ENCODE measurements at regions not wholly inside any gene's neighbourhood (a gene's known extent, or its start where the extent isn't known, plus 50 kb on each side); places are given as distances from the start of the nearest gene placed in this dataset.

DNA sequence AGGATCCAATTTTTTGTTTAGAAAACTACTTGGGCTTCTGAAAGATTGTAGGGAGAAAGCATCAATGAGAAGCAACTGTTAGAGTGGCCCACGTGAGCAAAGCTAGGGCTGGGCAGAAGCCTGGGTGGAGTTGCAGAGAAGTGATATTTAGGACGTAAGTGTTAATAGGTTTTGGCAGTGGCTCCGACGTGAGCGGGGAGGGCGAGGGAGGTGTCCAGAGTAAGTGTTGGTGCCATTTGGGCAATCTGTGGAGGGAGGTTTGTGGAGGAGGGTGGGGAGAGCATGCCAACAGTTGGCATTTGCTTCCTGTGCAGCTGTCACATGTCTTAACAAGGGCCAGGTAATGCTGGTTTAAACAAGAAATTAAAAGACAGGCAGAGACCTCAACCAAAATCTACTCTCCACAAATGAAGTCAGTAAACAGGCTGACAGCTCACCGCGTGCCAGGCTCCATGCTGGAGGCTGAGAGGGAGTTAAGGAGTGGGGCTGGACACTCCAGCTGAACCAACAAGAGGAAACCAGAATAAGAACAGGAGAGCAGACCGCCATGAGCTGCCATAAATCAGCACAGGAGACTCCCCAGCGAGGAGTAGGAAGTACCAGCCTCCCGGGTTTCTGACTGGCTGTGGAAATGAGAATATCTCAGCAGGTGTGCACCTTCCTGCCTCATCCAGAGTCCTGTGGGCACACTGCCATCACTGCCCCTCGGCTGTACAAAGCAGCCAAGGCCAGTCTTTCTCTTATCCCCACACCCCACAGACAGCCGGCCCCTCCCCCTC is 232.6 kb downstream of the ABHD5 start:
- ChIA-PET POLR2A (no interaction called here), CTCF (no interaction called here)
- Mint-ChIP-seq H3K9me3 (peaks cover 0 to 5% (median 2%) of the 10 kb centered on the region in 5 donors), H3K4me1 (no peaks in the 10 kb centered on the region), H3K36me3 (no peaks in the 10 kb centered on the region), H3K4me3 (no peak overlapping the region), H3K27me3 (peaks cover 22 to 61% of the 10 kb centered on the region in 2 donors), H3K27ac (peak overlapping the region in 1 of 8 donors; percentile 1)
- Histone ChIP-seq H3K4me3 (ENCODE audit: low read length) (no peak overlapping the region), H3K27ac (ENCODE audit: low read depth, low read length) (no peak overlapping the region), H3K4me1 (ENCODE audit: insufficient read depth, low read length) (no peaks in the 10 kb centered on the region), H3K9me3 (ENCODE audit: low read length) (no peaks in the 10 kb centered on the region), H3K27me3 (ENCODE audit: insufficient read depth, low read length, poor library complexity, severe bottlenecking) (peaks cover 12% of the 10 kb centered on the region), H3K36me3 (ENCODE audit: insufficient read depth, low read length) (no peaks in the 10 kb centered on the region)
- no peak for DNase-seq

DNA sequence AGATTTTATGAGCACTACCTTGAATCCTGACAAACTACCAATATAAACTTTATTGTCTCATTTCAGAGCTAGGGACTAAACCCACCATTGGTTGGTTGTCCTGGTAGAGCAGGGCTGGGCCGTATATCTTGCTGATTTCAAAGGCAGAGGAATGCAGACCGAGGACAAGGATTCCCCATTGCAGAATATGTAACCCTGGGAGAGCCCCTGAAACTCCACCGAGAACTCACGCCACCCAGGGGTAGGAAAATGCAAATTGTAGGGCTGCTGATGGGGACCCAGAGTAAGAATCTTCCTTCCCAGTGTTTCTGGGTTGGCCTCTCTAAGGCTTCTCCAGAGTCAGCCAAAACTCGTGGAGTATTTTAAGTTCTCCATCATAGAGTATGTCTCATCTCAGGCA is 235.3 kb downstream of the ABHD5 start:
- no peaks in the 10 kb centered on the region for H3K36me3 Mint-ChIP-seq
- H3K4me1 ChIP-seq (ENCODE audit: insufficient read depth, low read length): no peaks in the 10 kb centered on the region
- H3K4me3 ChIP-seq (ENCODE audit: low read length): no peak overlapping the region
- no peaks in the 10 kb centered on the region for H3K9me3 ChIP-seq (ENCODE audit: low read length)
- H3K27me3 Mint-ChIP-seq: peaks cover 24 to 51% of the 10 kb centered on the region in 2 donors
- H3K9me3 Mint-ChIP-seq: peaks cover 0 to 3% (median 0%) of the 10 kb centered on the region in 5 donors
- H3K27me3 ChIP-seq (ENCODE audit: insufficient read depth, low read length, poor library complexity, severe bottlenecking): peaks cover 12% of the 10 kb centered on the region
- H3K4me1 Mint-ChIP-seq: no peaks in the 10 kb centered on the region
- no peak overlapping the region for H3K27ac Mint-ChIP-seq
- no peak overlapping the region for H3K4me3 Mint-ChIP-seq
- DNase-seq: no peak
- CTCF ChIA-PET: no interaction called here
- POLR2A ChIA-PET: no interaction called here
- no peak overlapping the region for H3K27ac ChIP-seq (ENCODE audit: low read depth, low read length)
- H3K36me3 ChIP-seq (ENCODE audit: insufficient read depth, low read length): no peaks in the 10 kb centered on the region

DNA sequence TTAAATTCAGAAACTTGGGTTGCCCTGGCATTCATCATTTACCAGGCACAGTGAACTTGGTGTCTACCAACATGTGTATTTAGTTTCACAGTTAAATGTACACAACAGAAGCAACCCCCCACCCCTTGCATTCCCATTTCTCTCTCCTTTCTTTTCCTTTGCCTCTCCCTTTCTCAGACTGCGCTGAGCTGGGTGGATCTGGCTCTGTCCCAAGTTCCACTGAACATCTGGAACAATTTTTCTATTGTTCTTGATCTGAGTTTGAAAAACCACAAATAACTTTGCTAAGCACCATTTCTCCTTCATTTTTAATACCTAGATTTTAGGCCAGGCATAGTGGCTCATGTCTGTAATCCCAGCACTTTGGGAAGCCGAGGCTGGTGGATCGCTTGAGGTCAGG is 242.2 kb downstream of the ABHD5 start:
- no peak overlapping the region for H3K27ac Mint-ChIP-seq
- CTCF ChIA-PET: no interaction called here
- H3K4me1 Mint-ChIP-seq: no peaks in the 10 kb centered on the region
- Histone ChIP-seq H3K36me3 (ENCODE audit: insufficient read depth, low read length) (no peaks in the 10 kb centered on the region), H3K27ac (ENCODE audit: low read depth, low read length) (no peak overlapping the region), H3K4me3 (ENCODE audit: low read length) (no peak overlapping the region), H3K9me3 (ENCODE audit: low read length) (no peaks in the 10 kb centered on the region), H3K27me3 (ENCODE audit: insufficient read depth, low read length, poor library complexity, severe bottlenecking) (no peaks in the 10 kb centered on the region), H3K4me1 (ENCODE audit: insufficient read depth, low read length) (no peaks in the 10 kb centered on the region)
- POLR2A ChIA-PET: no interaction called here
- H3K36me3 Mint-ChIP-seq: no peaks in the 10 kb centered on the region
- peaks cover 3 to 10% of the 10 kb centered on the region in 2 donors for H3K27me3 Mint-ChIP-seq
- peaks cover 0 to 9% (median 5%) of the 10 kb centered on the region in 5 donors for H3K9me3 Mint-ChIP-seq
- DNase-seq: no peak
- H3K4me3 Mint-ChIP-seq: no peak overlapping the region

DNA sequence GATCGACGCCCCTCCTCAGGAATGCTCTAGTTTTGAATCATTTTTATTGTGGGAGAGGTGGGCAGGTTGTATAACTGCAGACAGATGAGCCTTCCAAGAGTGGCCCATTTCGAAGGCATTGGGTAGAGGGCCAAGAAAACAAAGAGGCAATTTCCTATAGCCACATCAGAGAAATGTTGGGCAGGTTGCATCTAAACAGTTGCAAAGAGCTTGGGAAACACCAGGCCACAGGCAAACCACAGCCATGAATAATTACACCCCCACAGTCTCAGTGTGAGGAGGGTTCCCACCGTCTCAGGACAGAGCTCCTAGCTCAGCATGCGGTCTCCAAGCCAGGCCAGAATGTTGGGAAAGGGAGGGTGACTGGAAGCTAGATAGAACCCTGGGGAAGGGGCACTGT is 257.3 kb downstream of the ABHD5 start:
- no peak overlapping the region for H3K27ac Mint-ChIP-seq
- CTCF ChIA-PET: no interaction called here
- peaks cover 0 to 3% (median 0%) of the 10 kb centered on the region in 3 donors for H3K36me3 Mint-ChIP-seq
- H3K27me3 ChIP-seq (ENCODE audit: insufficient read depth, low read length, poor library complexity, severe bottlenecking): no peaks in the 10 kb centered on the region
- no peaks in the 10 kb centered on the region for H3K4me1 Mint-ChIP-seq
- no peaks in the 10 kb centered on the region for H3K36me3 ChIP-seq (ENCODE audit: insufficient read depth, low read length)
- H3K9me3 Mint-ChIP-seq: peaks cover 0 to 7% (median 2%) of the 10 kb centered on the region in 5 donors
- H3K4me3 Mint-ChIP-seq: peak overlapping the region in 1 of 7 donors; percentile 7
- peaks cover 4% of the 10 kb centered on the region for H3K4me1 ChIP-seq (ENCODE audit: insufficient read depth, low read length)
- no peak overlapping the region for H3K4me3 ChIP-seq (ENCODE audit: low read length)
- peaks cover 17 to 50% of the 10 kb centered on the region in 2 donors for H3K27me3 Mint-ChIP-seq
- no peak for DNase-seq
- no peaks in the 10 kb centered on the region for H3K9me3 ChIP-seq (ENCODE audit: low read length)
- POLR2A ChIA-PET: no interaction called here
- no peak overlapping the region for H3K27ac ChIP-seq (ENCODE audit: low read depth, low read length)

DNA sequence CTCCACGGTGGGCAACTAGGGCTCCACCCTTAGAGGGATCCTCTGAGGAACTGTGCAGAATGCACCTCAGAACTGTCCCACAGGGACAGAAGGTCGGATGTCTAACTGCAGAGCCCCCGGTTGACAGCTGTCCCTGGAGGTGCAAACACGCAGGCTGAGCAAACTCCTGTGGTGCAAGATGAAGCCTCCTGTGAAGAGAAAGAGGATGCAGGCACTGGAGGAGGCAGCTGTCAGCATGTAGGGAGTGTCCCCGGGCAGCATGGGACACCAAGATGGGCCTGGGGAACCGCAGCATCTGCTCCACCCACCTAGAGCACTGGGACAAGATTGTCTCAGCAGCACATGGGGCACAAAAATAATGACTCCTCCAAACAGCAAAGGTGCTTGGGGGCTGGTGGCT is 258.9 kb downstream of the ABHD5 start:
- Histone ChIP-seq H3K4me3 (ENCODE audit: low read length) (no peak overlapping the region), H3K27me3 (ENCODE audit: insufficient read depth, low read length, poor library complexity, severe bottlenecking) (no peaks in the 10 kb centered on the region), H3K27ac (ENCODE audit: low read depth, low read length) (no peak overlapping the region), H3K9me3 (ENCODE audit: low read length) (no peaks in the 10 kb centered on the region), H3K4me1 (ENCODE audit: insufficient read depth, low read length) (peaks cover 4% of the 10 kb centered on the region), H3K36me3 (ENCODE audit: insufficient read depth, low read length) (no peaks in the 10 kb centered on the region)
- no peak for DNase-seq
- H3K27ac Mint-ChIP-seq: no peak overlapping the region
- peaks cover 20 to 53% of the 10 kb centered on the region in 2 donors for H3K27me3 Mint-ChIP-seq
- no peaks in the 10 kb centered on the region for H3K4me1 Mint-ChIP-seq
- H3K36me3 Mint-ChIP-seq: peaks cover 0 to 3% (median 0%) of the 10 kb centered on the region in 3 donors
- CTCF ChIA-PET: no interaction called here
- POLR2A ChIA-PET: no interaction called here
- peaks cover 0 to 1% (median 0%) of the 10 kb centered on the region in 5 donors for H3K9me3 Mint-ChIP-seq
- no peak overlapping the region for H3K4me3 Mint-ChIP-seq

DNA sequence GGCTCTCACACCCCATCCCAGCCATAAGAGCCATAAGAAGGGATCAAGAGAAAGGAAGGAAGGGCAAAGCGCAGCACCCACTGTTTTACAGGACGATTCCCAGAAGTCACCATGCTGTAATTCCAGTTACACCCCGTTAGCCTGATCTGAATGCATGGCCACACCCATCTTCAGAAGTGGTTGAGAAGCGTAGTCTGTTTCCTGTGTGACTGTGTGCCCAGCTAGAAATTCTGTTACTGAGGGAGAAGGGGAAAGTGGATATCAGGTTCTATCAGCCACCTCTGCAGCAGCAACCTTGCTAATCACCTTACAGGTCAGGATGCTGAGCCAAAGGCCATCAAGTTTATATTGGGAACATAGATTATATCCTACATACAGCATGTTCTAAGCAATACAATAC is 260.0 kb downstream of the ABHD5 start:
- H3K4me3 Mint-ChIP-seq: no peak overlapping the region

DNA sequence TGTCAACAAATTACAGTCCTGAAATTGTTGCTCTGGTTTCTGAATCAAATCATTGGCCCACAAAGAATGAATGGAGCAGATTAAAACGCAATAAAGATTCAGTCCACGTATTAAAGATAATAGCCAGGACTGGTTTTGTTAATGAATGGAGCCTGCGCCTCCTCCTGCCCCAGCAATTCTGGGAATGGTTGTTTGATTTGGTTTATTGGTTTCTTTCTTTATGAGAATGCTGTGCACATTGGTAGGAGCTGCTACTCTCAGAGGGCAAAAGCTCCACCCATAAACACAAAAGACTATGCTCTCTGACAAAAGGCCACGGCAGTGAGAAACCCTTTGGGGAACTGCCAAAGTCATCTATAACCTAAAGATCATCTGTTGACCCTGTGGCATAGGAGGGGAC is 261.1 kb downstream of the ABHD5 start:
- H3K36me3 Mint-ChIP-seq: no peaks in the 10 kb centered on the region
- no peaks in the 10 kb centered on the region for H3K36me3 ChIP-seq (ENCODE audit: insufficient read depth, low read length)
- POLR2A ChIA-PET: no interaction called here
- CTCF ChIA-PET: no interaction called here
- no peaks in the 10 kb centered on the region for H3K27me3 ChIP-seq (ENCODE audit: insufficient read depth, low read length, poor library complexity, severe bottlenecking)
- H3K4me3 Mint-ChIP-seq: no peak overlapping the region
- DNase-seq: no peak
- H3K27ac Mint-ChIP-seq: no peak overlapping the region
- H3K4me1 Mint-ChIP-seq: no peaks in the 10 kb centered on the region
- H3K9me3 Mint-ChIP-seq: no peaks in the 10 kb centered on the region
- H3K27me3 Mint-ChIP-seq: peaks cover 10 to 42% of the 10 kb centered on the region in 2 donors
- no peak overlapping the region for H3K27ac ChIP-seq (ENCODE audit: low read depth, low read length)
- no peaks in the 10 kb centered on the region for H3K9me3 ChIP-seq (ENCODE audit: low read length)
- H3K4me1 ChIP-seq (ENCODE audit: insufficient read depth, low read length): peaks cover 4% of the 10 kb centered on the region
- no peak overlapping the region for H3K4me3 ChIP-seq (ENCODE audit: low read length)

More for the DNA sequence above, 260.0 kb downstream of the ABHD5 start:
- POLR2A ChIA-PET: no interaction called here
- no peaks in the 10 kb centered on the region for H3K36me3 ChIP-seq (ENCODE audit: insufficient read depth, low read length)
- CTCF ChIA-PET: no interaction called here
- peaks cover 4% of the 10 kb centered on the region for H3K4me1 ChIP-seq (ENCODE audit: insufficient read depth, low read length)
- Mint-ChIP-seq H3K36me3 (peaks cover 0 to 3% (median 0%) of the 10 kb centered on the region in 3 donors), H3K27ac (no peak overlapping the region), H3K27me3 (peaks cover 16 to 48% of the 10 kb centered on the region in 2 donors), H3K4me1 (no peaks in the 10 kb centered on the region), H3K9me3 (no peaks in the 10 kb centered on the region)
- H3K27me3 ChIP-seq (ENCODE audit: insufficient read depth, low read length, poor library complexity, severe bottlenecking): no peaks in the 10 kb centered on the region
- no peak overlapping the region for H3K27ac ChIP-seq (ENCODE audit: low read depth, low read length)
- H3K9me3 ChIP-seq (ENCODE audit: low read length): no peaks in the 10 kb centered on the region
- DNase-seq: no peak
- no peak overlapping the region for H3K4me3 ChIP-seq (ENCODE audit: low read length)

DNA sequence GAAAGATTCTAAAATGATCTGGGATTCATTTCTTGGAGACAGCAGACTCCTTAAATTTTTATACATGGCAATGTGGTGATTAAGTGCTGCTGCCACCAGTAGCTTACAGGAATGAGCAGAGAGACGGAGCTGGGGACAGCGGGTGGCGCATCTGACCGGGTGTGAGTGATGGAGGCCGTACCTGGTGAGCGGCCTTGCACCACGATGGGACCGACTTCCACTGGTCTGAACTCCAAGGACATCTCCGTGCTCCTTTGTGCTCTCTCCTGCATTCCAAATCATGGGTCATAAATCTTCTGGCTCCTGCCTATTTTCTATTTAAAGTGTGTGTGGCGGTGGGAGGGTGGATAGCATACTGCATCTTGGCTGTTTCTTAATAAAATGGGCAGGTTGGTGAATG is 262.6 kb downstream of the ABHD5 start:
- no peaks in the 10 kb centered on the region for H3K4me1 Mint-ChIP-seq
- Histone ChIP-seq H3K4me1 (ENCODE audit: insufficient read depth, low read length) (peaks cover 4% of the 10 kb centered on the region), H3K4me3 (ENCODE audit: low read length) (no peak overlapping the region), H3K9me3 (ENCODE audit: low read length) (no peaks in the 10 kb centered on the region), H3K36me3 (ENCODE audit: insufficient read depth, low read length) (no peaks in the 10 kb centered on the region), H3K27me3 (ENCODE audit: insufficient read depth, low read length, poor library complexity, severe bottlenecking) (no peaks in the 10 kb centered on the region), H3K27ac (ENCODE audit: low read depth, low read length) (no peak overlapping the region)
- H3K27me3 Mint-ChIP-seq: peaks cover 5 to 27% of the 10 kb centered on the region in 2 donors
- no peaks in the 10 kb centered on the region for H3K36me3 Mint-ChIP-seq
- no peak for DNase-seq
- no peak overlapping the region for H3K4me3 Mint-ChIP-seq
- ChIA-PET POLR2A (no interaction called here), CTCF (no interaction called here)
- no peak overlapping the region for H3K27ac Mint-ChIP-seq
- no peaks in the 10 kb centered on the region for H3K9me3 Mint-ChIP-seq
